Transverse colon (tissue), 4 donors: ENCODE measurements at regions not wholly inside any gene's neighbourhood (a gene's known extent, or its start where the extent isn't known, plus 50 kb on each side); places are given as distances from the start of the nearest gene placed in this dataset.

ENCODE experiments used
- DNase-seq: peaks from one replicate; pipeline ENCODE4 v3.0.0-alpha.2; 2019
- H3K27ac ChIP-seq, 4 donors: fragments of 200-600 bp; sonication (generic); 2 replicates each; pipeline ENCODE4 v1.5.1; 2016 to 2018; ENCODE audit warnings: inconsistent platforms in 4 of 4
- H3K27me3 ChIP-seq: fragments of 200-600 bp; sonication (generic); 2 replicates; pipeline ENCODE4 v1.5.1; 2017; ENCODE audit warnings: inconsistent platforms
- H3K36me3 ChIP-seq, 4 donors: fragments of 200-600 bp; sonication (generic); 2 replicates each; pipeline ENCODE4 v1.5.1; 2017 to 2019; ENCODE audit warnings: inconsistent platforms in 4 of 4
- H3K4me1 ChIP-seq, 4 donors: fragments of 200-600 bp; sonication (generic); 2 replicates each; pipeline ENCODE4 v1.5.1; 2017 to 2020; ENCODE audit warnings: inconsistent platforms in 4 of 4
- H3K4me3 ChIP-seq, 4 donors: fragments of 200-600 bp; sonication (generic); 1 replicate in 1 of 4; 2 replicates in 3 of 4; pipeline versions ENCODE4 v1.5.1 to v1.6.1; 2017 to 2019; ENCODE audit warnings: inconsistent platforms in 4 of 4
- H3K9me3 ChIP-seq, 2 donors: fragments of 200-600 bp; sonication (generic); 2 replicates each; pipeline ENCODE4 v1.5.1; 2017 to 2019; ENCODE audit warnings: inconsistent platforms in 2 of 2
- CTCF ChIP-seq, 5 experiments: fragments of 200-600 bp in 3 of 5; fragments of 450-650 bp in 2 of 5; sonication (generic) in 3 of 5; IDR thresholded peaks; 1 replicate in 2 of 5; 2 replicates in 3 of 5; pipeline ENCODE4 v1.5.1; 2016 to 2017; ENCODE audit warnings: antibody characterized with exemption in 5 of 5, inconsistent platforms in 3 of 5, mild to moderate bottlenecking in 2 of 5, moderate library complexity in 1 of 5
- EP300 ChIP-seq: sonication (generic); formaldehyde crosslinking; IDR thresholded peaks from one replicate; pipeline ENCODE4 v1.6.1; 2017; ENCODE audit warnings: antibody characterized with exemption, low read depth
- POLR2A ChIP-seq: fragments of 450-650 bp; IDR thresholded peaks from one replicate; pipeline ENCODE4 v1.6.1; 2016; ENCODE audit warnings: antibody characterized with exemption, mild to moderate bottlenecking, moderate library complexity
- POLR2AphosphoS5 ChIP-seq, 3 donors: sonication (generic); formaldehyde crosslinking; IDR thresholded peaks; one replicate each; pipeline ENCODE4 v1.6.1; 2016; ENCODE audit warnings: antibody characterized with exemption in 3 of 3
- WGBS, 2 donors: methylation state at CpG; one replicate each; pipeline ENCODE4 v1.1.5; 2018; ENCODE audit warnings: low coverage in 1 of 2; 5-methylcytosine and 5-hydroxymethylcytosine counted together
- in situ Hi-C, 4 donors: fragments of 200-750 bp; cut with MboI; loops; one replicate each; pipeline versions ENCODE4 v1.15.0 to v1.15.1; 2017; ENCODE audit warnings: low sequenced_read_pairs in 3 of 4, low pct_ligation_motif_present in 1 of 4, low pct_unique_long_range_greater_than_20kb in 1 of 4
- intact Hi-C: fragments of 100-400 bp; cut with DNase I; formaldehyde crosslinking; loops from one replicate; pipeline ENCODE4 v1.15.1; 2023; ENCODE audit warnings: low total_unique reads

GRCh38 chr4:189822326-189822725 is 118.3 kb upstream of the FRG1 start:
- H3K9me3 ChIP-seq: no peaks in the 10 kb centered on the region
- H3K27me3 ChIP-seq: no peaks in the 10 kb centered on the region
- WGBS, 2 donors: 78 to 100% methylated on average over 1 to 3 of the region's 3 CpGs
- H3K27ac ChIP-seq: no peak overlapping the region
- in situ Hi-C loops (no loop called here), intact Hi-C loops (no loop called here)
- TF ChIP-seq POLR2A: no peak
- no peak for TF ChIP-seq EP300
- TF ChIP-seq CTCF (IDR thresholded peaks at IDR 0.05): no peak
- TF ChIP-seq POLR2AphosphoS5 (IDR thresholded peaks at IDR 0.05): no peak
- H3K4me3 ChIP-seq: no peak overlapping the region
- no peak for DNase-seq
- no peaks in the 10 kb centered on the region for H3K4me1 ChIP-seq
- H3K36me3 ChIP-seq: no peaks in the 10 kb centered on the region

- no peaks in the 10 kb centered on the region for H3K4me1 ChIP-seq
- H3K27ac ChIP-seq: no peak overlapping the region
- no peaks in the 10 kb centered on the region for H3K9me3 ChIP-seq
- H3K27me3 ChIP-seq: no peaks in the 10 kb centered on the region
- no peaks in the 10 kb centered on the region for H3K36me3 ChIP-seq
- no peak overlapping the region for H3K4me3 ChIP-seq
- in situ Hi-C loops (no loop called here), intact Hi-C loops (no loop called here)
- WGBS, 2 donors: 56 to 79% methylated on average over 2 to 3 of the region's 3 CpGs
- no peak for TF ChIP-seq POLR2A
- TF ChIP-seq CTCF (IDR thresholded peaks at IDR 0.05): no peak
- TF ChIP-seq POLR2AphosphoS5 (IDR thresholded peaks at IDR 0.05): no peak
- no peak for TF ChIP-seq EP300
- no peak for DNase-seq
These were observed 117.1 kb upstream of the FRG1 start for GRCh38 chr4:189823591-189823990.

- Histone ChIP-seq H3K36me3 (no peaks in the 10 kb centered on the region), H3K9me3 (no peaks in the 10 kb centered on the region), H3K27me3 (no peaks in the 10 kb centered on the region), H3K4me1 (no peaks in the 10 kb centered on the region), H3K27ac (no peak overlapping the region), H3K4me3 (no peak overlapping the region)
- 91 to 100% methylated on average over 2 to 4 of the region's 4 CpGs for WGBS, 2 donors
- no peak for TF ChIP-seq POLR2AphosphoS5 (IDR thresholded peaks at IDR 0.05)
- TF ChIP-seq EP300: no peak
- TF ChIP-seq CTCF (IDR thresholded peaks at IDR 0.05): no peak
- TF ChIP-seq POLR2A: no peak
- in situ Hi-C loops: no loop called here
- intact Hi-C loops: no loop called here
- DNase-seq: no peak
These were observed 115.2 kb upstream of the FRG1 start for GRCh38 chr4:189825466-189825865.

GRCh38 chr4:189826657-189827056 is 114.0 kb upstream of the FRG1 start:
- 55 to 62% methylated on average over 4 of the region's 4 CpGs for WGBS, 2 donors
- no peak overlapping the region for H3K4me3 ChIP-seq
- H3K36me3 ChIP-seq: no peaks in the 10 kb centered on the region
- TF ChIP-seq POLR2AphosphoS5 (IDR thresholded peaks at IDR 0.05) (no peak), CTCF (IDR thresholded peaks at IDR 0.05) (no peak), EP300 (no peak), POLR2A (no peak)
- no peak for DNase-seq
- H3K27ac ChIP-seq: no peak overlapping the region
- H3K9me3 ChIP-seq: no peaks in the 10 kb centered on the region
- H3K27me3 ChIP-seq: no peaks in the 10 kb centered on the region
- in situ Hi-C loops (no loop called here), intact Hi-C loops (no loop called here)
- no peaks in the 10 kb centered on the region for H3K4me1 ChIP-seq
